Stimulated activated CD8-positive, alpha-beta memory T cell treated with anti-CD3 and anti-CD28 coated beads, Interleukin-12 subunit alpha, Interleukin-12 subunit beta, amount 100 ng/mL, for 24 hours (primary cell): ENCODE measurements at regions not wholly inside any gene's neighbourhood (a gene's known extent, or its start where the extent isn't known, plus 50 kb on each side); places are given as distances from the start of the nearest gene placed in this dataset.
A peak's percentile ranks its signal among the peaks of the same experiment; 100 is the strongest.
"Not testable (repeated sequence)": the region's sequence is repeated elsewhere in the genome, so short reads cannot be mapped to it uniquely, and the experiment has no call there.

Experiments
- DNase-seq: peaks from one replicate; pipeline ENCODE4 v3.0.0-alpha.2; 2020; ENCODE audit errors: extremely low read depth

- no peak for DNase-seq
These were observed 258.4 kb downstream of the SPRY2 start for GRCh38 chr13:80082396-80083080.

DNA sequence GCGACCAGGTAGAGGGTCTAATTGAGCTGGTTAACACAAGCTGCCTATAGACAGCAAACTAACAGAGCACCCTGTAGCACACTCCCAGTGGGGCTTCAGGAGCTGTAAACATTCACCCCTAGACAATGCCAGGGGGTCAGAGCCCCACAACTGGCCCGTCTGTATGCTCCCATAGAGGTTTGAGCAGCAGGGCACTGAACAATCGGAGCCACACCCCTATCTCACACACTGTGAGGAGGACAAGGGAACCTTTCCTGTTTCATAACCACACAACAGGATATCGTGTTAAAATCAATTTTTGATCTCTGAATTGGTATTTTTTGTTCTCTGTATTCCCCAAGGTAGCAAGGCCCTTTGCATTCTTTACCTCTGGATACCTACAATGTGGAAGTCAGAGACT lies 266.1 kb downstream of the SPRY2 start:
- DNase-seq, result no peak

DNA sequence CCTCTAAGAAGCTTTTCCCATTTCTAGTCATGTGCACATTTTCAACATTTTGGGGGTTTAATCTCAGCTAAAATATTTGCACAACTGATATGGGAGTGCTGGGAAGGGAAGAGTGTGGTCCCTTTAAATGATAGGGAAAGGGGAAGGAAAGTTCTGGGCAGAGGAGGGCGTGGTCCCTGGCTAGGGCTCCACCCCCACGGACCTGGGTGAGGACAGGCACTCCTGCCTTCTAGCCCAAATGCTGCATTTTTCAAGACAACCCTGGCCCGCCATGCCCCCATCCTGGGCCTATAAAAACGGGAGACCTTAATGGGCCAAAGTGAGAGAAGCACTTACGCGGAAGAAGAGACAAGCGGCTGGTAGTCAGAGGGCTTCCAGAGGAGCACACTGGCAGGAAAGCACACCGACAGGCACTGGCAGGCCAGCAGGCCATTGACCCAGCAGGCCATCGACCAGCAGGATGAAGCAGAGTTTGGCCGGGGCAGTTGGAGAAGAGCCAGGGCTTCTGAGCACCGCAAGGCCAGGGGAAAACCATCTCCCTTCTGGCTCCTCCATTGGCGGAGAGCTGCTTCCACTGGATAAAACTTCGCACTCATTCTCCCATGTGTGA lies 266.7 kb downstream of the SPRY2 start:
- DNase-seq, result no peak

- no peak for DNase-seq
These were observed 268.7 kb downstream of the SPRY2 start for GRCh38 chr13:80072231-80072630.

DNA sequence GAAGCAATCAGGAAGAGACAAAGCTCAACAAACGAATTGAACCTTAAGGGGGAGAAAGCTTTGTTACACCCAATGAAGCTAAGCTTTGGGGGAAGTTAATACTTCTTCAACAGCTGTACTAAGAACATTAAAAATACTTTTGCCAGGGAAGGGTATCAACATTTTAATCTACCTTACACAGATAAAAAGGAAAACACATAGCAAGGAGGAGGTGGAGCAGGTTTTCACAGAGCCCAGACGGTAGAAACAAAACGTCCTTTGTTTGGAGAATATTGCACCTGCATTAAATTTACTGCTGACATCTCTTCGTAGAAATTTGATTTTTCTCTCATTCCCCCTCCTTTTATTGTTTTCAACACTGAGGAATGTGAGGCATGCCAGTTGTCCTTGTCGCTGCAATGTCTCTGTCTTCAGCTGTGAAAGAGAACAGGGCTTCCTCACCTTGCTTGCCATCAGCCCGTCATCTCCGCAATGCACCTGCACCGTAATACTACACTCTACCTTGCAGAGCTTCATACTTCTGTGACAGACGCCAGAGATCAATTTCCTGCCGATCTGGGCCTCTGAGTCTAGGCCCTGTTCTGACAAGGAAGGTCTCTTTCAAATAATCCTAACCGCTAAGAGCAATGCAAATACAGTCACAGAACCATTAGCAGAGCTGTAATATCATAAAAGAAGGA lies 270.8 kb downstream of the SPRY2 start:
- DNase-seq, result no peak

DNA sequence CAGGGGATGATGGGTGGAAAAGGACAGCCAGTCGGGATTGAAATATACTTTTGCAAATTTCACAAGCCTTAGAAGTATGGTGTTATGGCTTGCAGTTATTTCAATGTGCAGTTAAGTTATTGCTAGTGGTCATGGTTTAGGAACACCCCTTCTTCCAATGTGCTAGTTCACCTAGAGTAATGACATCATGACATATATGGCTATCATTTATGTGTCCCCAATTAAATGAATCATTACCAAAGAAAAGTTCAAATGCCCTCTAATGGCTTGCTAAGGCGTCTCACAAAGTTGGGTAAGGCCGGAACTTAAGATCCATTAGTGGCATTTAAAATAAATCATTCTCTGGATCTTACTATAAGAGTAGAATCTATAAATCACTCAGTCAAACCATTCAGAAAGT lies 271.6 kb downstream of the SPRY2 start:
- DNase-seq, result no peak

GRCh38 chr13:80065996-80066395 lies 274.9 kb downstream of the SPRY2 start:
- no peak for DNase-seq

- not testable (repeated sequence) for DNase-seq
These were observed 278.5 kb downstream of the SPRY2 start for GRCh38 chr13:80062416-80062815.

DNA sequence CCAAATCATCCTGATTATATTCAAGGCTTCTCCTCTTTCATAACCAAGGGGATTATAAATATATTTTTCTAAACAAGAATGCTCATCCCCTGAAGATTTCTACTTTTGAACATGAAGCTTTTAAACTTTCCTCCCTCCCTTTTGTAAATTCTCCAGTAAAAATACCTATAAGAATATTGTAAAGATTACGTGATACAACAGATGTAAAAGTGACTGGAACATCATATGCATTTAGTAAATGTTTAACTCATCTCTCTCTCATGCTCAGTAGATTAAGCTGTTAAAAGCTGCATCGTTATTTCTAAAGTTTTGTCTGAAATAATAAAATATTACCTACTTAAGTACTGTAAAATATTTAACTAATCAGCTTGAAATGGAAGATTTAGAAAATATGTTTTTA lies 281.1 kb downstream of the SPRY2 start:
- DNase-seq, result no peak

DNA sequence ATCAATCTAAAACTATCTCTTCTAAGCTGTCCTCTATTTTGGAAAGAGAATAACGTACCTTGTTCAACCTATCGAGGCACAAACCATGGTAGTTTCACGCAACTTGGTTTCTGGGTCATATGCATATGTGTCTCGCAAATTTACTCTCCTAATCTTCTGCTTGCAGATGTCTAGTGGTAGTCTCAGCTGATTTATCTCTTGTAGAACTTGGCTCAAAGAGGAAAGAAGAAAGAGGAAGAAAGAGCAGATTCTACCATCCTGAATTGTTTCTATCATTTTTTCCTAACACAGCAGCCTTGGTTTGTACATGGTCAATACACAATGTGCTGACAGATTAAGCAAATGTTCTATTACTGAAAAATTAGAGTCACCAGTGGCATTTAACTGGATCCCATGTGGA lies 282.3 kb downstream of the SPRY2 start:
- no peak for DNase-seq

DNA sequence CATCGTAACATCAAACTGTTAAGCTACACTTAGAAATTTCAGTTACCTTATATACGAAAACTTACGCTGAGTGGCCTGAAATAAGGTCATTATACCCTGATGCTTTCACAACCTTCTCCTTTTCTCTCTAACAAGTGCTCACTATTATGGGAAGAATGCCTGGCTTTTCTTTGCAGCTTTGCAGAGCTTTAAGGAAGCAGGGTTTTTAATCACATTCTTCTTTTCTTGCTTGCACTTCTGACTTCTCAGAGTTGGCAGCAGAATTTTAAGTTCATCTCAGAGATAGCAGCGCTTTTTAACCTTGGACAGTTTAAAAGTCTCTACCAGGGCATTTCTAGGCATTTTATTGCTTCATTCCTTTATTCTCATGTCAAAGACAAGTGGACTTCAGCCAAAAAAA lies 285.1 kb downstream of the SPRY2 start:
- no peak for DNase-seq

DNA sequence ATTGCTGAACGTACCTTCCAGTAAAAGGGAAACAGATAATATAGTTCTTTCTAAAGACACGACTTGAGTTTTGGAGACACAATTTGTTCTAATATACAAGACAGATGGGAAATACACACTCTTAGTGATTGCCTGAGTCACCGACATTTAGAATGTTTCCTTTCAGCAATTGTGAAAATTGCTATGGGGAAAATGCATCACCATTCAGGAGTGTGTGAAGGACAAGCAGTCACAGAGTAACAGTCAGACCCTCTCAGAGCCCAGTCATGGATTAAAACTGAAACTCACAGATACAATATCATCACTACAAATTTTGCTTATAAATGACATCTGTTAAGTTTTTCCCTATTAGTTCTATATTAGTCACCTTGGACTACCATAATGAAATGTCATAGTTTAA lies 286.1 kb downstream of the SPRY2 start:
- DNase-seq, result no peak

- DNase-seq, result no peak
These were observed 288.6 kb downstream of the SPRY2 start for GRCh38 chr13:80052286-80052685.

DNA sequence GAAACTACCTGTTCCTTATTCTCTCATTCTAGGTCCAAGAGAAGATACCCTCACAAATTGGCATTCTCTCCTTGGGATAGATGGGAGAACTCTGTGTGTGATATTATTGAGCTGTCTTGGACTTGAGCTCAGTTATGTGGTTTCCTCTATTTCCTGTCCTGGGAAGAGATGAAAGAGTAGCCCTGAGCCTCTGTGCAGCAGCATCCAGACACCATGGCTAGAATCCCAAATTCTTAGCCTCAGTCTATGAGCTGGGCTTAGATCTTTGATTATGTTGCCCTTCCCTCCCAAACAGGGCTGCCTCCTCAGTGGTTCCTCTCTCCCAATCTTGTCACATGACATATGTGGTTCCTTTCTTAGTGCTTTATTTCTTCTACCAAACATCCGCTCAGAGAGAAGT lies 290.7 kb downstream of the SPRY2 start:
- DNase-seq, result no peak

GRCh38 chr13:80048802-80049201 lies 292.1 kb downstream of the SPRY2 start:
- DNase-seq, result peak; percentile 37

GRCh38 chr13:80048030-80048429 lies 292.9 kb downstream of the SPRY2 start:
- no peak for DNase-seq

DNA sequence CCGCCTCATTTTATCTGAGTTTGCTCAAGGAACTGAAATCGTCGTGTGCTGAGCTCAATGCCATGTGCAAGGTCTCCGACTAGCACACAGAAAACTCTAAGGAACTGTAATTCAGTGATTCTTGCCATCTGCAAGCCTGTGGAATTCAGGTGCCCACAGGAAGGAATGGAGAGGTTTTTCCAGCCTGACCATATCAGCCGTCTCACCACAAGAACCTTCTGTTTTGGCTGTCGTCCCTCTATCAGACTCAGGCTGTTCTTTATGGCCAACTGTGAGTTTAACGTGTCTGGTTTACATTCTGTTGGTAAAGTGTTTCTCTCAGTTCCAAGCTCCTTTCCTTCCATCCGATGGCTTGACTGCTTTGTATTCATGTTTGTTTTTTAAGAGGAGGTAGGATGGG lies 293.5 kb downstream of the SPRY2 start:
- no peak for DNase-seq

- no peak for DNase-seq
These were observed 300.0 kb downstream of the SPRY2 start for GRCh38 chr13:80040981-80041317.

GRCh38 chr13:80040196-80040980 lies 300.5 kb downstream of the SPRY2 start:
- DNase-seq, result no peak

DNA sequence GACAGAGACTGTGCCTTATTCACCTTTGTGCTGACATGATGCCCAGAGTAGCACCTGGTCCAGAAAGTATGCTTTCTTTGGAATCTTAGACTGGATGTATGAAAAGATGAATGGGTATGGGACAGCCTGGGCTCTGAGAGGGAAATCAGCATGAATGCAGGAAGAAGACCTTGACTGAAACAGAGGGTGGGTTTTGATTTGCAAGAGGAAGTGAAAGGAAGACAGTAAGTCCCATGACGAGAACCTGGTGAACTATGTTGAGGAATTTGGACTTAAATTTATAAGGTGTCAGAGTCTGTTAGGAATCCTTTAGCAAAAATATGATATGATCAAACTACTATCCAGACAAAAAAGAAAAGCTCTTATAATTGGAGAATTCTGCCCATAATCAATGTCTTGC lies 301.9 kb downstream of the SPRY2 start:
- no peak for DNase-seq

- no peak for DNase-seq
These were observed 302.6 kb downstream of the SPRY2 start for GRCh38 chr13:80038371-80038770.

GRCh38 chr13:80037505-80037888 lies 303.4 kb downstream of the SPRY2 start:
- no peak for DNase-seq
